DOHH2 (cell line): ENCODE measurements at regions not wholly inside any gene's neighbourhood (a gene's known extent, or its start where the extent isn't known, plus 50 kb on each side); places are given as distances from the start of the nearest gene placed in this dataset.

Experiments used
- H3F3A ChIP-seq: fragments of 200-600 bp; sonication (generic), shearing (Covaris generic); 2 replicates; pipeline ENCODE4 v1.6.0; 2016; ENCODE audit warnings: antibody characterized with exemption, mild to moderate bottlenecking; ENCODE audit not compliant: control insufficient read depth, insufficient read depth
- H3K27ac ChIP-seq: fragments of 200-600 bp; sonication (generic); 2 replicates; pipeline ENCODE4 v1.5.1; 2014; ENCODE audit warnings: low read depth, mild to moderate bottlenecking, low read length, moderate library complexity
- H3K27me3 ChIP-seq: fragments of 200-600 bp; sonication (generic); 2 replicates; pipeline ENCODE4 v1.6.1; 2014; ENCODE audit warnings: mild to moderate bottlenecking, low read length, mixed read lengths; ENCODE audit not compliant: control insufficient read depth
- H3K36me3 ChIP-seq: fragments of 200-600 bp; sonication (generic); 2 replicates; pipeline ENCODE4 v1.6.1; 2014; ENCODE audit warnings: mild to moderate bottlenecking, low read length, moderate library complexity, mixed read lengths; ENCODE audit not compliant: control insufficient read depth
- H3K4me1 ChIP-seq: fragments of 200-600 bp; sonication (generic); 2 replicates; pipeline ENCODE4 v1.6.1; 2014; ENCODE audit warnings: mild to moderate bottlenecking, low read length, mixed read lengths; ENCODE audit not compliant: control insufficient read depth
- H3K4me2 ChIP-seq: fragments of 200-600 bp; sonication (generic); 2 replicates; pipeline ENCODE4 v1.6.0; 2014; ENCODE audit warnings: mild to moderate bottlenecking, low read length, moderate library complexity
- H3K4me3 ChIP-seq: fragments of 200-600 bp; sonication (generic); 2 replicates; pipeline ENCODE4 v1.5.1; 2014; ENCODE audit warnings: mild to moderate bottlenecking, low read length, mixed read lengths
- H3K79me2 ChIP-seq: fragments of 200-600 bp; sonication (generic); 2 replicates; pipeline ENCODE4 v1.6.1; 2014; ENCODE audit warnings: mild to moderate bottlenecking, low read length, mixed read lengths; ENCODE audit not compliant: control insufficient read depth
- H3K9me2 ChIP-seq: fragments of 200-600 bp; sonication (generic); replicated peaks from 2 replicates; pipeline ENCODE4 v1.6.1; 2014; ENCODE audit warnings: mild to moderate bottlenecking, low read length, mixed read lengths; ENCODE audit not compliant: control insufficient read depth
- H3K9me3 ChIP-seq: fragments of 200-600 bp; sonication (generic); 2 replicates; pipeline ENCODE4 v1.6.1; 2014; ENCODE audit warnings: antibody characterized with exemption, low read length, mixed read lengths; ENCODE audit not compliant: control insufficient read depth, insufficient read depth
- H4K20me1 ChIP-seq: fragments of 200-600 bp; sonication (generic); 2 replicates; pipeline ENCODE4 v1.6.0; 2014; ENCODE audit warnings: low read depth, mild to moderate bottlenecking, antibody characterized with exemption, low read length, moderate library complexity; ENCODE audit not compliant: control insufficient read depth, insufficient read depth
- EZH2phosphoT487 ChIP-seq: fragments of 200-600 bp; sonication (generic); IDR thresholded peaks from 2 replicates; pipeline ENCODE4 v1.6.1; 2017; ENCODE audit warnings: borderline replicate concordance, mild to moderate bottlenecking, antibody characterized with exemption, low read length, moderate library complexity, mixed read lengths
- TF ChIP-seq, protein P1 (sequence below): fragments of 200-600 bp; sonication (generic); IDR thresholded peaks from one replicate; pipeline ENCODE4 v1.5.1; 2014; ENCODE audit warnings: antibody characterized with exemption, mild to moderate bottlenecking, low read depth, low read length; ENCODE audit not compliant: poor library complexity, severe bottlenecking

DNA sequence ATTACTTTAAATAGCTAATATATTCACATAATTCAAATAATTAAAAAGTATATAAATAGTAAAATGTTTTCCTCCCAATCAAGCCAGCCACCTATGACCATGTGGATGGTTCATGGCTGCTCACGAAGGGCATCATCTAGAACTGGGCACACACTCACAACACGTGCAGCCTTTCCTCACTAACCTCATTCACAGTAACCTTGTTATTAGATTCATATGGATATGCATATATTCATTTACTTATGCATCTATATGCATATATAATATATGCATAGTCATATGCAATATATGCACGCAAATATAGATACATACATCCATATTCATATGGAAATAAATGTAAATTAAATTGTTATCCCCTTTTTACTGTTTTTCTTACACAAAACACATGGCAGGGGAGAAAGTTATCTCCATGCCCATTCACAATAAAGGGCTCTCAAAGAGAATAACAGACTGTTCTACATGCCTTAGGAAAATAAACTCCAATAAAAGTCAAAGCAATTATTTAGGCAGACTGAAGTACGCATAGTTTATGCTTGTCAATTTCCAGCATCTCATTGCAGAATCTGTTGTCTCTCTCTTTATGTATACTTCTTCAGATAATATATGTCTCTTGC lies 163.9 kb upstream of the ADGRL3 start:
- Histone ChIP-seq H3K4me1 (no peaks in the 10 kb centered on the region), H3K4me2 (no peak overlapping the region), H3F3A (no peaks in the 10 kb centered on the region), H3K27ac (no peak overlapping the region), H3K79me2 (no peaks in the 10 kb centered on the region), H3K36me3 (no peaks in the 10 kb centered on the region), H3K9me2 (no peaks in the 10 kb centered on the region), H3K4me3 (no peak overlapping the region), H3K9me3 (no peaks in the 10 kb centered on the region; the same call in 1 of the 2 replicates), H4K20me1 (no peaks in the 10 kb centered on the region), H3K27me3 (no peaks in the 10 kb centered on the region)
- no peak for TF ChIP-seq EZH2phosphoT487
- TF ChIP-seq, protein P1, sequence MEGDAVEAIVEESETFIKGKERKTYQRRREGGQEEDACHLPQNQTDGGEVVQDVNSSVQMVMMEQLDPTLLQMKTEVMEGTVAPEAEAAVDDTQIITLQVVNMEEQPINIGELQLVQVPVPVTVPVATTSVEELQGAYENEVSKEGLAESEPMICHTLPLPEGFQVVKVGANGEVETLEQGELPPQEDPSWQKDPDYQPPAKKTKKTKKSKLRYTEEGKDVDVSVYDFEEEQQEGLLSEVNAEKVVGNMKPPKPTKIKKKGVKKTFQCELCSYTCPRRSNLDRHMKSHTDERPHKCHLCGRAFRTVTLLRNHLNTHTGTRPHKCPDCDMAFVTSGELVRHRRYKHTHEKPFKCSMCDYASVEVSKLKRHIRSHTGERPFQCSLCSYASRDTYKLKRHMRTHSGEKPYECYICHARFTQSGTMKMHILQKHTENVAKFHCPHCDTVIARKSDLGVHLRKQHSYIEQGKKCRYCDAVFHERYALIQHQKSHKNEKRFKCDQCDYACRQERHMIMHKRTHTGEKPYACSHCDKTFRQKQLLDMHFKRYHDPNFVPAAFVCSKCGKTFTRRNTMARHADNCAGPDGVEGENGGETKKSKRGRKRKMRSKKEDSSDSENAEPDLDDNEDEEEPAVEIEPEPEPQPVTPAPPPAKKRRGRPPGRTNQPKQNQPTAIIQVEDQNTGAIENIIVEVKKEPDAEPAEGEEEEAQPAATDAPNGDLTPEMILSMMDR, result no peak

DNA sequence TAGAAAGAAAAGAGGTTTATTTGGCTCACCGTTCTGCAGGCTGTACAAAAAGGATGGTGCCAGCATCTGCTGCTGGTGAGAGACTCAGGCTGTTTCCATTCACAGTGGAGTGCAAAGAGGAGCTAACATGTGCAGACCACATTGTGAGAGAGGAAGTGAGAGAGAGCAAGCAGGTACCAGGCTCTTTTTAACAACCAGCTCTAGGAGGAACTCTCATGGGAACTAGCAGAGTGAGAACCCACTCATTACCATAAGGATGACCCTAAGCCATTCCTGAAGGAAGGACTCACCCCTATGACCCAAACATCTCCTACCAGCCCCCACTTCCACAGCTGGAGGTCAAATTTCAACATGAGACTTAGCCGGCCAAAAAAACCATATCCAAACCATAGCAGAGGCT lies 158.6 kb upstream of the ADGRL3 start:
- Histone ChIP-seq H3K9me2 (no peaks in the 10 kb centered on the region), H3K9me3 (no peaks in the 10 kb centered on the region; the same call in 1 of the 2 replicates), H3K27me3 (no peaks in the 10 kb centered on the region), H3K4me1 (no peaks in the 10 kb centered on the region), H3F3A (no peaks in the 10 kb centered on the region), H3K36me3 (no peaks in the 10 kb centered on the region), H4K20me1 (no peaks in the 10 kb centered on the region), H3K27ac (no peak overlapping the region), H3K4me2 (no peak overlapping the region), H3K79me2 (no peaks in the 10 kb centered on the region), H3K4me3 (no peak overlapping the region)
- no peak for TF ChIP-seq EZH2phosphoT487
- TF ChIP-seq, protein P1, result no peak

DNA sequence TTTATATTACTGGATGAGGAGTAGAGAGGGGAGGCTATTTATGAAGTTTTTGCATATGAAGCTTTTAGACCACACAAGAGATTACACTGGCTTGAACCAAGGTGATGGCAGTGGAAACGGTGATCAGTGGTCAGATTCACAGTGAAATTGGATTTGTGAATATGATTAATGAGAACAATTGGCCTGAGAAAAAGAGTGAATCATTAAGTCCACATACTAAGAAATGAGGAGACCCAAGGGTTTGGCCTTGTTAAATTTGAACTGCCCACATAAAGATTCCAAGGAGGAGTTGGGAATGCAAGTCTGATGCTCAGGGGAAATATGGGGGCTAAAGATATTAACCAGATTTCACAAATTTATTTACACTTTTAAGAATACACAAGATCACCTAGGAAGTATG lies 155.3 kb upstream of the ADGRL3 start:
- Histone ChIP-seq H3K27ac (no peak overlapping the region), H3K4me2 (no peak overlapping the region), H4K20me1 (no peaks in the 10 kb centered on the region), H3K4me3 (no peak overlapping the region), H3K36me3 (no peaks in the 10 kb centered on the region), H3K27me3 (no peaks in the 10 kb centered on the region), H3K79me2 (no peaks in the 10 kb centered on the region), H3K4me1 (no peaks in the 10 kb centered on the region), H3K9me2 (no peaks in the 10 kb centered on the region), H3F3A (no peaks in the 10 kb centered on the region), H3K9me3 (no peaks in the 10 kb centered on the region; the same call in 1 of the 2 replicates)
- TF ChIP-seq EZH2phosphoT487, result no peak
- TF ChIP-seq, protein P1, result no peak
